SK-N-SH treated with all-trans-retinoic acid at 6 μM for 48 hours (cell line): ENCODE measurements at regions not wholly inside any gene's neighbourhood (a gene's known extent, or its start where the extent isn't known, plus 50 kb on each side); places are given as distances from the start of the nearest gene placed in this dataset.

Experiments
- ARNTL ChIP-seq: fragments of 450-650 bp; formaldehyde crosslinking; IDR thresholded peaks from 2 replicates; pipeline ENCODE4 v1.5.0; 2020; ENCODE audit warnings: low read depth, mild to moderate bottlenecking, moderate library complexity, borderline replicate concordance
- ESRRG ChIP-seq: fragments of 250-450 bp; sonication (Bioruptor Pico); IDR thresholded peaks from 2 replicates; pipeline ENCODE4 v1.6.1; 2021; ENCODE audit warnings: mild to moderate bottlenecking
- ISL1 ChIP-seq: fragments of 250-450 bp; sonication (Bioruptor Pico); IDR thresholded peaks from 2 replicates; pipeline ENCODE4 v2.1.2; 2022; ENCODE audit warnings: mild to moderate bottlenecking, moderate library complexity
- RARB ChIP-seq: fragments of 250-450 bp; sonication (Bioruptor Pico); IDR thresholded peaks from 2 replicates; pipeline ENCODE4 v1.8.0; 2021; ENCODE audit warnings: mild to moderate bottlenecking, moderate library complexity
- TOX ChIP-seq: fragments of 250-450 bp; sonication (Bioruptor Pico); IDR thresholded peaks from 2 replicates; pipeline ENCODE4 v1.8.0; 2021; ENCODE audit warnings: mild to moderate bottlenecking, moderate library complexity, borderline replicate concordance
- ZFP3 ChIP-seq: fragments of 250-450 bp; sonication (Bioruptor Pico); IDR thresholded peaks from 2 replicates; pipeline ENCODE4 v1.5.0; 2020; ENCODE audit warnings: mild to moderate bottlenecking, moderate library complexity
- ZFP30 ChIP-seq: fragments of 450-650 bp; formaldehyde crosslinking; IDR thresholded peaks from 2 replicates; pipeline ENCODE4 v1.5.0; 2022; ENCODE audit warnings: mild to moderate bottlenecking, moderate library complexity
- ZNF8 ChIP-seq: fragments of 450-650 bp; formaldehyde crosslinking; IDR thresholded peaks from 2 replicates; pipeline ENCODE4 v1.5.0; 2020; ENCODE audit warnings: mild to moderate bottlenecking, moderate library complexity
- TF ChIP-seq, protein P1 (sequence below): fragments of 250-450 bp; sonication (Bioruptor Pico); IDR thresholded peaks from 2 replicates; pipeline ENCODE4 v1.8.0; 2020; ENCODE audit warnings: mild to moderate bottlenecking, moderate library complexity, borderline replicate concordance

- no peak for TF ChIP-seq ZFP3
- no peak for TF ChIP-seq ESRRG (CRISPR knock-in tag)
- TF ChIP-seq TOX (CRISPR knock-in tag), result no peak
- TF ChIP-seq ZNF8 (CRISPR knock-in tag), result no peak
- TF ChIP-seq RARB, result no peak
- TF ChIP-seq ISL1, result no peak
- no peak for TF ChIP-seq ZFP30 (CRISPR knock-in tag)
- TF ChIP-seq, protein P1, sequence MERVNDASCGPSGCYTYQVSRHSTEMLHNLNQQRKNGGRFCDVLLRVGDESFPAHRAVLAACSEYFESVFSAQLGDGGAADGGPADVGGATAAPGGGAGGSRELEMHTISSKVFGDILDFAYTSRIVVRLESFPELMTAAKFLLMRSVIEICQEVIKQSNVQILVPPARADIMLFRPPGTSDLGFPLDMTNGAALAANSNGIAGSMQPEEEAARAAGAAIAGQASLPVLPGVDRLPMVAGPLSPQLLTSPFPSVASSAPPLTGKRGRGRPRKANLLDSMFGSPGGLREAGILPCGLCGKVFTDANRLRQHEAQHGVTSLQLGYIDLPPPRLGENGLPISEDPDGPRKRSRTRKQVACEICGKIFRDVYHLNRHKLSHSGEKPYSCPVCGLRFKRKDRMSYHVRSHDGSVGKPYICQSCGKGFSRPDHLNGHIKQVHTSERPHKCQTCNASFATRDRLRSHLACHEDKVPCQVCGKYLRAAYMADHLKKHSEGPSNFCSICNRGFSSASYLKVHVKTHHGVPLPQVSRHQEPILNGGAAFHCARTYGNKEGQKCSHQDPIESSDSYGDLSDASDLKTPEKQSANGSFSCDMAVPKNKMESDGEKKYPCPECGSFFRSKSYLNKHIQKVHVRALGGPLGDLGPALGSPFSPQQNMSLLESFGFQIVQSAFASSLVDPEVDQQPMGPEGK (CRISPR knock-in tag), result no peak
- TF ChIP-seq ARNTL (CRISPR knock-in tag), result no peak
Observed at GRCh38 chr7:68107261-68107660, 1110.6 kb downstream of the TYW1 start.
